Sigmoid colon (tissue), 6 donors: ENCODE measurements at regions not wholly inside any gene's neighbourhood (a gene's known extent, or its start where the extent isn't known, plus 50 kb on each side); places are given as distances from the start of the nearest gene placed in this dataset.
A peak's percentile ranks its signal among the peaks of the same experiment; 100 is the strongest.

Experiments used
- DNase-seq: peaks from one replicate; pipeline ENCODE4 v3.0.0-alpha.2; 2019
- H3K27ac ChIP-seq, 4 donors: fragments of 200-600 bp; sonication (generic); one replicate each; pipeline ENCODE4 v1.5.1; 2016 to 2019; ENCODE audit warnings: mild to moderate bottlenecking in 1 of 4
- H3K27me3 ChIP-seq, 3 donors: fragments of 200-600 bp; sonication (generic); one replicate each; pipeline ENCODE4 v1.5.1; 2019; ENCODE audit warnings: mild to moderate bottlenecking in 1 of 3
- H3K36me3 ChIP-seq, 4 donors: fragments of 200-600 bp; sonication (generic); one replicate each; pipeline ENCODE4 v1.5.1; 2016 to 2019
- H3K4me1 ChIP-seq, 4 donors: fragments of 200-600 bp; sonication (generic); one replicate each; pipeline ENCODE4 v1.5.1; 2017 to 2019
- H3K4me3 ChIP-seq, 4 donors: fragments of 200-600 bp; sonication (generic); one replicate each; pipeline ENCODE4 v1.5.1; 2017 to 2019; ENCODE audit warnings: mild to moderate bottlenecking in 2 of 4, moderate library complexity in 1 of 4
- H3K9me3 ChIP-seq, 4 donors: fragments of 200-600 bp in 3 of 4; sonication (generic) in 3 of 4; one replicate each; pipeline versions ENCODE4 v1.5.1 to v1.6.1; 2013 to 2019
- EP300 ChIP-seq, 4 donors: sonication (generic); formaldehyde crosslinking; IDR thresholded peaks; one replicate each; pipeline ENCODE4 v1.6.1; 2017; ENCODE audit warnings: antibody characterized with exemption in 4 of 4
- POLR2A ChIP-seq, 2 donors: fragments of 450-650 bp; IDR thresholded peaks; one replicate each; pipeline ENCODE4 v1.6.1; 2016; ENCODE audit warnings: antibody characterized with exemption in 2 of 2, mild to moderate bottlenecking in 2 of 2, moderate library complexity in 2 of 2
- POLR2AphosphoS5 ChIP-seq, 4 donors: sonication (generic); formaldehyde crosslinking; IDR thresholded peaks; one replicate each; pipeline ENCODE4 v1.6.1; 2017; ENCODE audit warnings: antibody characterized with exemption in 4 of 4
- WGBS, 2 donors: extraction: QIAGEN DNeasy Blood & Tissue Kit; methylation state at CpG; one replicate each; pipeline ENCODE4 v1.1.7; 2013; 5-methylcytosine and 5-hydroxymethylcytosine counted together
- intact Hi-C: fragments of 100-400 bp; cut with DNase I; formaldehyde crosslinking; loops from one replicate; pipeline ENCODE4 v1.15.1; 2023
- TF ChIP-seq, protein P1 (sequence below), 4 experiments: fragments of 450-650 bp in 3 of 4; fragments of 200-600 bp in 1 of 4; IDR thresholded peaks; one replicate each; pipeline ENCODE4 v1.5.1; 2016 to 2019; ENCODE audit warnings: antibody characterized with exemption in 4 of 4, mild to moderate bottlenecking in 3 of 4, moderate library complexity in 2 of 4
- donor health status: healthy with polysubstance abuse.
- donor health status: healthy.

DNA sequence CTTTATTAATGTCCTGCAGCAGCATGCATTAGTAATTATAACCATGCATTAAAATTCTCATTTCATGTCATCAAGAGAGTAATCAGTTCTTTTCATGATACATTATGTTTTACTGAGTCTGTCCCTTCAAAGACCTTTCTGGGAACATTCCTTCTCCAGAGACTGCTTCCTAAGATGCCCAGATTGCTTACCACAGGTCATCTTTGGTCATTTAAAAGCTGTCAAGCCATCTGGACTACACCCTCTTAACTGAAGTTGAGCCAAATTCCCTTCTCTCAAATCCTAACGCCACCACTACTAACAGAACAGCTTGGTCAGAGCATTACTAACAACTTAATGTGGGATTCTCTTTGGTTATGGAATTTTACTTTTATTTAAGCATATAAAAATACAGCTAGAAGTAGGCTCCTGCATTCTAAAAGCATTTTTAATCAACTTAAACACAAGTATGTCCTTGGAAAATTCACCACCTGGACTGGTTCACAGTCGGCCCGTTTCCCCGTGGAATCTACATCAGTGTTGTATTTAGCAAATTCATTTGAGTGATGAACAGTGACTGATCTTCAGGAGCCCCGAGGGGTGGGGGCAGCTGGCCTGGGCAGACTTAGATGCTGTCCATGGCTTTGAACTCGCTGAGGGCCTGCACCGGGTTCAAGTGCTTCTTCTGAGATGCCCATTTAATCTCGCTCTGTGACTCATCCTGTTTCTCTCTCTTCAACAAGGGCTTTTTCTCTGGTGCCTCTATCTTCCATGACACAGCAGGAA lies 92.8 kb upstream of the CCDC112 start:
- intact Hi-C loops: no loop called here
- no peak overlapping the region for H3K4me3 ChIP-seq
- H3K4me1 ChIP-seq: no peaks in the 10 kb centered on the region
- H3K27me3 ChIP-seq: no peaks in the 10 kb centered on the region
- H3K9me3 ChIP-seq: no peaks in the 10 kb centered on the region
- H3K27ac ChIP-seq: peak overlapping the region in 1 of 4 donors; percentile 14
- no peak for DNase-seq
- TF ChIP-seq POLR2A (IDR thresholded peaks at IDR 0.05): no peak
- TF ChIP-seq POLR2AphosphoS5 (IDR thresholded peaks at IDR 0.05): no peak
- no peak for TF ChIP-seq EP300 (IDR thresholded peaks at IDR 0.05)
- TF ChIP-seq, protein P1, sequence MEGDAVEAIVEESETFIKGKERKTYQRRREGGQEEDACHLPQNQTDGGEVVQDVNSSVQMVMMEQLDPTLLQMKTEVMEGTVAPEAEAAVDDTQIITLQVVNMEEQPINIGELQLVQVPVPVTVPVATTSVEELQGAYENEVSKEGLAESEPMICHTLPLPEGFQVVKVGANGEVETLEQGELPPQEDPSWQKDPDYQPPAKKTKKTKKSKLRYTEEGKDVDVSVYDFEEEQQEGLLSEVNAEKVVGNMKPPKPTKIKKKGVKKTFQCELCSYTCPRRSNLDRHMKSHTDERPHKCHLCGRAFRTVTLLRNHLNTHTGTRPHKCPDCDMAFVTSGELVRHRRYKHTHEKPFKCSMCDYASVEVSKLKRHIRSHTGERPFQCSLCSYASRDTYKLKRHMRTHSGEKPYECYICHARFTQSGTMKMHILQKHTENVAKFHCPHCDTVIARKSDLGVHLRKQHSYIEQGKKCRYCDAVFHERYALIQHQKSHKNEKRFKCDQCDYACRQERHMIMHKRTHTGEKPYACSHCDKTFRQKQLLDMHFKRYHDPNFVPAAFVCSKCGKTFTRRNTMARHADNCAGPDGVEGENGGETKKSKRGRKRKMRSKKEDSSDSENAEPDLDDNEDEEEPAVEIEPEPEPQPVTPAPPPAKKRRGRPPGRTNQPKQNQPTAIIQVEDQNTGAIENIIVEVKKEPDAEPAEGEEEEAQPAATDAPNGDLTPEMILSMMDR (IDR thresholded peaks at IDR 0.05): no peak
- WGBS, 2 donors: 87 to 90% methylated on average over 8 of the region's 8 CpGs
- H3K36me3 ChIP-seq: no peaks in the 10 kb centered on the region

DNA sequence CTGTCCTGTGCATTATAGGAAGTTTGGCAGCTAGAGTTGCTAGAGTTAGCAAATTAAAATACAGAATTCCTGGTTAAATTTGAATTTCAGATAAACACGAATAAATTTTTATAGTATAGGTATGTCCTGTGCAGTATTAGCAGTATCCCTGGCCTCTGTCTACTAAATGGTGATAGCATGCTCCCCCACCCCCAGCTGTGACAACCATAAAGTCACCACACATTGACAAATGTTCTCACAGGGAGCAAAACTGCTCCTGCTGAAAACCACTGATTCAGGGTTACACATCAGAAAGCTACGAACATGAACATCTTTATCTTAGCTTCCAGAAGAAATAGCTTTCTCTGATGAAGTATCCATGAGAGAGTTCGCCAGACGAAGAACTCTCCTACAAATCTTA lies 91.8 kb upstream of the CCDC112 start:
- TF ChIP-seq, protein P1 (IDR thresholded peaks at IDR 0.05): no peak
- TF ChIP-seq EP300 (IDR thresholded peaks at IDR 0.05) (no peak), POLR2A (IDR thresholded peaks at IDR 0.05) (no peak), POLR2AphosphoS5 (IDR thresholded peaks at IDR 0.05) (no peak)
- no peaks in the 10 kb centered on the region for H3K36me3 ChIP-seq
- no peaks in the 10 kb centered on the region for H3K9me3 ChIP-seq
- intact Hi-C loops: no loop called here
- H3K4me3 ChIP-seq: no peak overlapping the region
- no peaks in the 10 kb centered on the region for H3K4me1 ChIP-seq
- H3K27ac ChIP-seq: no peak overlapping the region
- WGBS, 2 donors: 92 to 93% methylated on average over 4 of the region's 4 CpGs
- H3K27me3 ChIP-seq: no peaks in the 10 kb centered on the region
- DNase-seq: no peak

DNA sequence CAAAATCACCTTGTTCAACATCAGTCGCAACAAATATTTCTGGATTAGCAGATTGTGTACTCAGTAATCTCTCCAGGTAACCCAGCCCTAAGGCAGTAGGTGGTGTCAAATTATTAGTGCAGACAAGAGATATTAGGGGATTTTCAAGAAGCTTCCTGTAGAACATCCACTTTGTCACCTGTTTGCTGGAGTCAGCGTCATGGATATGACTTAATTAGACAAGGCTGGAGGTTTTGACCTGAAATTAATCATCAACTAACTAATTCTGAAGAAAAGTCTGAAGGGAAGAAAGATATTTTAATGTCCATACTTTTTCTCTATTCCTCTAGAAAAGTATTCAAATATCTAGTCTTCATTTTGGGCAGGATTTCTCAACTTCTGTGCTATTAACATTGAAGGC lies 91.4 kb upstream of the CCDC112 start:
- no peak overlapping the region for H3K27ac ChIP-seq
- H3K27me3 ChIP-seq: no peaks in the 10 kb centered on the region
- WGBS, 2 donors: 72 to 96% methylated on average over 2 of the region's 2 CpGs
- H3K4me1 ChIP-seq: no peaks in the 10 kb centered on the region
- H3K36me3 ChIP-seq: no peaks in the 10 kb centered on the region
- no peak for DNase-seq
- no peaks in the 10 kb centered on the region for H3K9me3 ChIP-seq
- intact Hi-C loops: no loop called here
- TF ChIP-seq, protein P1 (IDR thresholded peaks at IDR 0.05): no peak
- no peak for TF ChIP-seq POLR2AphosphoS5 (IDR thresholded peaks at IDR 0.05)
- no peak overlapping the region for H3K4me3 ChIP-seq

DNA sequence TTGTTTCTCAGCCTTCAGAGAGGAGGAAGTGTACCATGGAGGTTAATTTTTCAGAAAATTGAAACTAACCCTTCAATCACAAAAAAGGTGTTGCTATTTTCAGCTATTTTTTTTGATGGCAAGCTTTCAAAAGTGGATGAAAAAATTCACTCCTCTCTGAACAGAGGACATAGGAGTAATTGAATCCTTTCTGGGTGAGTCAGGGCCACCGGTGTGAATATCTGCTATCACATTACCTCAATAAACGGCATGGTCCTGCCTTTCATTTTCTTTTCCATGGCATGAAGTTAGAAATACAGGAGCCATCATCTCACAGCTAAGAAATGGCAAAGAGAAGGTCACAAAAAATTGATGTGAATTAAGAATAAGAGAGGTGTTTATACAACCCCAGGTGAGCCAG lies 90.2 kb upstream of the CCDC112 start:
- no peak overlapping the region for H3K4me3 ChIP-seq
- TF ChIP-seq POLR2A (IDR thresholded peaks at IDR 0.05) (no peak), EP300 (IDR thresholded peaks at IDR 0.05) (no peak), POLR2AphosphoS5 (IDR thresholded peaks at IDR 0.05) (no peak)
- TF ChIP-seq, protein P1 (IDR thresholded peaks at IDR 0.05): no peak
- no peaks in the 10 kb centered on the region for H3K27me3 ChIP-seq
- H3K36me3 ChIP-seq: no peaks in the 10 kb centered on the region
- no peaks in the 10 kb centered on the region for H3K9me3 ChIP-seq
- WGBS, 2 donors: 93 to 95% methylated on average over 2 of the region's 2 CpGs
- no peak overlapping the region for H3K27ac ChIP-seq
- no peak for DNase-seq
- no peaks in the 10 kb centered on the region for H3K4me1 ChIP-seq
- intact Hi-C loops: no loop called here
